Spleen (tissue), 11 donors: ENCODE measurements at regions not wholly inside any gene's neighbourhood (a gene's known extent, or its start where the extent isn't known, plus 50 kb on each side); places are given as distances from the start of the nearest gene placed in this dataset.

Experiments
- DNase-seq: peaks from one replicate; pipeline ENCODE4 v3.0.0-alpha.2; 2020
- H3K27ac ChIP-seq, 8 donors: fragments of 200-600 bp; sonication (generic) in 7 of 8; 1 replicate in 4 of 8; 2 replicates in 4 of 8; pipeline versions ENCODE4 v1.5.0 to v1.8.0; 2016 to 2021; ENCODE audit warnings: inconsistent platforms in 4 of 8, mild to moderate bottlenecking in 4 of 8, moderate library complexity in 1 of 8
- H3K27me3 ChIP-seq, 7 donors: fragments of 200-600 bp; sonication (generic) in 6 of 7; replicated peaks in 1 of 7; 1 replicate in 4 of 7; 2 replicates in 3 of 7; pipeline versions ENCODE4 v1.5.0 to v1.8.0; 2016 to 2021; ENCODE audit warnings: inconsistent platforms in 3 of 7, mild to moderate bottlenecking in 1 of 7
- H3K36me3 ChIP-seq, 6 donors: fragments of 200-600 bp; sonication (generic) in 5 of 6; 1 replicate in 4 of 6; 2 replicates in 2 of 6; pipeline versions ENCODE4 v1.5.0 to v1.8.0; 2016 to 2021; ENCODE audit warnings: inconsistent platforms in 2 of 6
- H3K4me1 ChIP-seq, 6 donors: fragments of 200-600 bp; sonication (generic) in 5 of 6; 1 replicate in 3 of 6; 2 replicates in 3 of 6; pipeline versions ENCODE4 v1.5.0 to v1.8.0; 2016 to 2021; ENCODE audit warnings: inconsistent platforms in 3 of 6
- H3K4me3 ChIP-seq, 8 donors: fragments of 200-600 bp; sonication (generic) in 7 of 8; 1 replicate in 4 of 8; 2 replicates in 4 of 8; pipeline versions ENCODE4 v1.5.0 to v1.8.0; 2016 to 2021; ENCODE audit warnings: inconsistent platforms in 4 of 8, mild to moderate bottlenecking in 4 of 8, moderate library complexity in 2 of 8
- H3K9me3 ChIP-seq, 8 donors: fragments of 200-600 bp; sonication (generic) in 7 of 8; 1 replicate in 4 of 8; 2 replicates in 4 of 8; pipeline versions ENCODE4 v1.5.0 to v1.8.0; 2016 to 2021; ENCODE audit warnings: inconsistent platforms in 4 of 8
- CTCF ChIP-seq, 11 experiments: fragments of 200-600 bp in 7 of 11; fragments of 450-650 bp in 4 of 11; sonication (generic) in 4 of 11; IDR thresholded peaks in 8 of 11; conservative IDR thresholded peaks in 3 of 11; 1 replicate in 7 of 11; 2 replicates in 4 of 11; pipeline versions ENCODE4 v1.4.0 to v1.8.0; 2016 to 2021; ENCODE audit warnings: antibody characterized with exemption in 11 of 11, inconsistent platforms in 4 of 11, mild to moderate bottlenecking in 1 of 11
- POLR2A ChIP-seq, 3 donors: fragments of 450-650 bp; IDR thresholded peaks; one replicate each; pipeline ENCODE4 v1.5.1; 2017; ENCODE audit warnings: antibody characterized with exemption in 3 of 3, mild to moderate bottlenecking in 1 of 3
- POLR2AphosphoS5 ChIP-seq, 3 donors: sonication (generic); formaldehyde crosslinking; IDR thresholded peaks; one replicate each; pipeline ENCODE4 v1.5.1; 2017; ENCODE audit warnings: antibody characterized with exemption in 3 of 3
- WGBS, 5 donors: extraction: QIAGEN DNeasy Blood & Tissue Kit in 3 of 5; methylation state at CpG; one replicate each; pipeline versions ENCODE4 v1.1.5 to v1.1.7; 2013 to 2018; 5-methylcytosine and 5-hydroxymethylcytosine counted together
- intact Hi-C: fragments of 100-400 bp; cut with DNase I; formaldehyde crosslinking; loops from one replicate; pipeline ENCODE4 v1.15.0; 2023; ENCODE audit warnings: low total_unique reads
- donor health status: healthy with polysubstance abuse.
- donor health status: DM: no; HTN: no; CAD: no; lungs with moderate emphysema.
- donor health status: DM: no; HTN: no; CAD: no.
- donor health status: Bipolar disorder and iron deficiency.
- donor health status: healthy.
- donor health status: DM: no; HTN: no; CAD: no.
- donor health status: DM: yes; HTN: yes; CAD: no.

GRCh38 chr6:145241039-145241438 lies 494.3 kb downstream of the EPM2A start:
- TF ChIP-seq POLR2AphosphoS5 (IDR thresholded peaks at IDR 0.05): no peak
- TF ChIP-seq POLR2A (IDR thresholded peaks at IDR 0.05): no peak
- no peak for TF ChIP-seq CTCF (IDR thresholded peaks at IDR 0.05 in 8 of 11, conservative IDR thresholded peaks at IDR 0.05 in 3 of 11)
- H3K27ac ChIP-seq: no peak overlapping the region
- H3K4me1 ChIP-seq: no peaks in the 10 kb centered on the region
- intact Hi-C loops: no loop called here
- no peaks in the 10 kb centered on the region for H3K9me3 ChIP-seq
- no peaks in the 10 kb centered on the region for H3K36me3 ChIP-seq
- no peak overlapping the region for H3K4me3 ChIP-seq
- WGBS, 5 donors: 46 to 76% (median 54%) methylated on average over 3 of the region's 3 CpGs
- no peak for DNase-seq
- H3K27me3 ChIP-seq: peaks cover 0 to 7% (median 0%) of the 10 kb centered on the region in 7 donors

GRCh38 chr6:145241721-145242120 lies 493.6 kb downstream of the EPM2A start:
- 14 to 33% (median 19%) methylated on average over 3 of the region's 3 CpGs for WGBS, 5 donors
- intact Hi-C loops: no loop called here
- no peaks in the 10 kb centered on the region for H3K9me3 ChIP-seq
- H3K36me3 ChIP-seq: no peaks in the 10 kb centered on the region
- no peak overlapping the region for H3K4me3 ChIP-seq
- H3K27ac ChIP-seq: no peak overlapping the region
- TF ChIP-seq CTCF (IDR thresholded peaks at IDR 0.05 in 8 of 11, conservative IDR thresholded peaks at IDR 0.05 in 3 of 11) (no peak), POLR2A (IDR thresholded peaks at IDR 0.05) (no peak), POLR2AphosphoS5 (IDR thresholded peaks at IDR 0.05) (no peak)
- no peaks in the 10 kb centered on the region for H3K4me1 ChIP-seq
- peaks cover 0 to 7% (median 0%) of the 10 kb centered on the region in 7 donors for H3K27me3 ChIP-seq
- DNase-seq: no peak

- WGBS, 5 donors: 73 to 88% (median 84%) methylated on average over 3 of the region's 3 CpGs
- TF ChIP-seq POLR2A (IDR thresholded peaks at IDR 0.05): no peak
- no peak for TF ChIP-seq CTCF (IDR thresholded peaks at IDR 0.05 in 8 of 11, conservative IDR thresholded peaks at IDR 0.05 in 3 of 11)
- TF ChIP-seq POLR2AphosphoS5 (IDR thresholded peaks at IDR 0.05): no peak
Observed at GRCh38 chr6:145244349-145245100, 490.8 kb downstream of the EPM2A start.

GRCh38 chr6:145245119-145245518 lies 490.2 kb downstream of the EPM2A start:
- intact Hi-C loops: no loop called here
- WGBS, 5 donors: 61 to 82% (median 72%) methylated on average over 4 of the region's 4 CpGs

More at GRCh38 chr6:145244349-145245100, 490.8 kb downstream of the EPM2A start:
- no peak for DNase-seq
- no peaks in the 10 kb centered on the region for H3K4me1 ChIP-seq
- no peak overlapping the region for H3K4me3 ChIP-seq
- no peak overlapping the region for H3K27ac ChIP-seq
- peaks cover 0 to 3% (median 0%) of the 10 kb centered on the region in 8 donors for H3K9me3 ChIP-seq
- intact Hi-C loops: no loop called here
- H3K27me3 ChIP-seq: peaks cover 0 to 7% (median 0%) of the 10 kb centered on the region in 7 donors
- no peaks in the 10 kb centered on the region for H3K36me3 ChIP-seq

More at GRCh38 chr6:145245119-145245518, 490.2 kb downstream of the EPM2A start:
- Histone ChIP-seq H3K27ac (no peak overlapping the region), H3K27me3 (peaks cover 0 to 7% (median 0%) of the 10 kb centered on the region in 7 donors), H3K4me3 (no peak overlapping the region), H3K9me3 (peaks cover 0 to 3% (median 0%) of the 10 kb centered on the region in 8 donors), H3K36me3 (no peaks in the 10 kb centered on the region), H3K4me1 (no peaks in the 10 kb centered on the region)
- TF ChIP-seq POLR2A (IDR thresholded peaks at IDR 0.05) (no peak), CTCF (IDR thresholded peaks at IDR 0.05 in 8 of 11, conservative IDR thresholded peaks at IDR 0.05 in 3 of 11) (no peak), POLR2AphosphoS5 (IDR thresholded peaks at IDR 0.05) (no peak)
- DNase-seq: no peak
